SH-SY5Y (cell line): ENCODE measurements at regions not wholly inside any gene's neighbourhood (a gene's known extent, or its start where the extent isn't known, plus 50 kb on each side); places are given as distances from the start of the nearest gene placed in this dataset.
A peak's percentile ranks its signal among the peaks of the same experiment; 100 is the strongest.

Experiments used
- GATA2 ChIP-seq: IDR thresholded peaks from 2 replicates; pipeline ENCODE4 v1.6.1; 2011; ENCODE audit warnings: mild to moderate bottlenecking, low read depth, low read length
- GATA3 ChIP-seq: IDR thresholded peaks from 2 replicates; pipeline ENCODE4 v1.6.1; 2011; ENCODE audit warnings: low read depth, mild to moderate bottlenecking, low read length, moderate library complexity

DNA sequence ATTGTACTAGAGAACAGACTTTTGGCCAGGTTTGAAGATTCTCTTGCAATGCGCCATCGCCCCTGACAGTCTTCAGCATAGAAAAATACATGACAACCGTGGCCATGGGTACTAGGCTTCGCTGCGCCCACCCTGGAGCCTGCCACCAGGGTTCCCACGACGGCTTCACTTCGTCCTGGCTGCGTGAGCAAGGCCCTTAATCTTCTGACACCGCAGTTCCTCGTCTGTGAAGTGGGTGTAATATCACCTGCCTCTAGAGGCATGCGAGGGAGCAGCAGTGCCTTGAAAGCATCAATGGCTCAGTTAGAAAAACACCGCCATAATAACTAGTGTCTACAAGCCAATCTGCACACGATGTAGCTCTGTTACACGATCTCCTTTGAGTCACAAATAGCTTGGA, 175.2 kb upstream of the HS6ST1 start:
- TF ChIP-seq GATA2: no peak
- no peak for TF ChIP-seq GATA3

DNA sequence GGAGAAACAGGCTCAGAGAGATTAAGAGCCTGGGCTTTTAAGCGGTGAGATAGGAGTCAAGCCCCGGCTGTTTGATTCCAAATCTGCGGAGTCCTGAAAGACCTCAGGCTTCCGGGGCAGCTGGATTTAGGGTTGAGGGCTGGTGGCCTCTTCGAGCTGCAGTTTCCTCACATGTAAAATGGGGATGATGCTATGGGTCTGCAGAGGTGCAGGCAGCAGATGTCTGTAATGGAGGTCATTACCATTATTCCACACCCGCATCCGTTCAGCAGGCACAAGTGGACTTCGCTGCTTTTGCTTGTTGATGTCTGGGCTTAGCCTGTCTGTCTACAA, 175.6 kb upstream of the HS6ST1 start:
- TF ChIP-seq GATA2 (no peak), GATA3 (no peak)

DNA sequence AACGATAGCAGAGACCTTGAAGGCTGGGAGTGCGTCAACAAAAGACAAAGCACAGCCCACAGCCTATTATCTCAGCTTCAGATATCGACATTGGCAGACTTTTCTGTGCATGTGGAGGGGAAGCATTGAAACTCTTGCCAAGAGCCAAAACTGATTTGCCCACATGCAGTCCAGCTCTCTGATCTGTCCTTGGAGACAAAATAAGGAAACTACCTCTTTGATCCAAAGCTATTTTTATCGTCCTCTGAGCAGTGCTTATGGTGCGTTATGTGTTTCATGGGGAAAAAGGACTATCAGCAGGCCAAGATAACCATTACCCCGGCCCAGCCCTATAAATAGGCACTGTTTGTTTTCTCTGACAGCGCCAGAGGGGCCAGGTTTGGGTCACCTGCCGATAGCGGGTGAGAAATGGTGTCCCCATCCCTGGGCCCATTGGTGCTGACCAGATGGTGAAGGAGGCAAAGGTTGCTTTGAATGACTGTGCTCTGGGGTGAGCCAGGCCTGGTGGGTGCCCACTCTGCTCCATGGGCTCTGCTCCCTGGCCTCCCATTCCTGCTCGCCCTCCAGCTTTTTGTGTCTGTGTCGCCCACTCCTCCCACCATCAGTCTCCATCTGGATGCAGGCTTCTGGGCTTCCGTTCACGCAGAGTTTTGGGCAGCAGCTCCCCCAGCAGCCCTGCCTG, 176.1 kb upstream of the HS6ST1 start:
- TF ChIP-seq GATA2 (no peak), GATA3 (no peak)

DNA sequence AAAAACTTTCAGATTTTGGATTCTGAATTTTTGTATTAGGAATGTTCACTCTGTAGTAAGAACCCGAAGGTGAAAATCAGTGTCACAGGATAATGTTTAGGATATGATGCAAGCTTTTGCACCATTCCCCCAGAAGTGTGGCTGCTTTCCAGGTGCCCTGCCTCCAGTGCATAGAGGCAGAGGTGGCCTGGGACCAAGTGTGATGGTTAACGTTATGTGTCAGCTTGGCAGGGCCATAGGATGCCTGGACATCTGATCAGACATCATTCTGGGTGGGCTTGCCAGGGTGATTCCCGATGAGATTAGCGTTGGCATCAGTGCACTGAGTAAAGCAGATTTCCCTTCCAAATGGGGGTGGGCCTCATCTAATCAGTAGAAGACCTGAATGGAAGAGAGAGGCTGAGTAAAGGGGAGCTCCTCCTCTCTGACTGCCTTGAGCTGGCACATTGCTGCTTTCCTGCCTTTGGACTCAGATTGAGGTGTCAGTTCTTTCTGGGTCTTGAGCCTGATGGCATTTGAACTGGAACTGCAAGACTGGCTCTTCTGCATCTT, 177.4 kb upstream of the HS6ST1 start:
- TF ChIP-seq GATA2 (peak; percentile 17; the same call in 1 of the 2 replicates), GATA3 (no peak)

DNA sequence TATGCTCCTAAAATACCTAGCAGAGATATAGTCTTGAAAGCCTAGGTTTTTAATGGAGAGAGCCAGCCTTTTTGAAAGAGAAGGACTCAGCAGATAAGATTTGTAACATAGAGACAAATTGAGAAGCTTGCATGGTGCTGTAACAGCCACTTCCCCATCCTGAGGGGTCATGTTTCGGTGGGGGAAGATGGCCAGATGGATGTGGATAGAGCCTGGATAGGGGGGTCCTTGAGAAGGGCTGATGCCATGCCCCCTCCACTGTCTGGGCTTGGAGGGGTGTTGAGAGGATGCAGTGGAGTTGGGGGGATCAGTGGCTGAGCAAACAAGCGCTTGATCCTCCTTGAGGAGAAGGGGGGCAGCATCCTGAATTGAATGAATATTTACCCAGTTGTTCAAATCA, 178.0 kb upstream of the HS6ST1 start:
- no peak for TF ChIP-seq GATA2
- TF ChIP-seq GATA3: no peak

DNA sequence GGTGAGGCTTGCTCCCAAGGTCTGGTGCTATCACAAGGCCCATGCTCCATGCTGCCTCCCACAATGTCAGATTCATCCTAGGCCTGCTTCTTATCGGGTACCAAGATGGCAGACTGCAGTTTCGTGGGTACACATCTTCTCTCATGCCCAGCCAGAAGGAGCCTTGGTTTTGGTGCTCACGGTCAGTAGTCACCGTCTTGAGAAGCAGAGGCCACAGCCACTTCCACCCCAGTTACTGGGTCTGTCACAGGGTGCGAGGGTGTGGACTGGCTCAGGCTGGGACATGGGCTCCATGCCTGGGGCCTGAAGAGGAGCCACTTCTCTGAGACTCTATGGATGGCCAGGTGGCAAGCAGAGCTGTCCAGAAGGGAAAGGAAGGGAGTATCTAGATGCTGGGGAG, 178.8 kb upstream of the HS6ST1 start:
- TF ChIP-seq GATA2 (no peak), GATA3 (no peak)

DNA sequence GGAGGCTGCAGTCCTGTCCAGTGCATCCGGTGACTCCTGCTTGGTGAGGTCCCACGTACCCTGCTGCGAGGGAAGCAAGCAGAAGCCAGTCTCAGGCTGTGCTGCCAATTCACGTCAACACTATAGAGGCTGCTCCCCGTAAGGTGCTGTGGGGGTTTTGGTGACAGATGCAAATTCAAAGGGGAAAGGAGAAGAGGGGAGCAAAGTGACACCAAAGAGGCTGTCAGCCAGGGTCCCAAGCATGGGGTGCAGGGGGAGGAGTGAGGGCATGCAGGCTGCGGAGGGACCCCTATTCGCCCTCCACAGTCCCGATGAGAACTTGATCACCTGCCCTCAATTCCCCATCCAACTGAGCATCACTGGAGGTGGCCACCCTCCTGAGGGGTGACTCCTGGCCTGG, 179.4 kb upstream of the HS6ST1 start:
- TF ChIP-seq GATA2 (no peak), GATA3 (no peak)

DNA sequence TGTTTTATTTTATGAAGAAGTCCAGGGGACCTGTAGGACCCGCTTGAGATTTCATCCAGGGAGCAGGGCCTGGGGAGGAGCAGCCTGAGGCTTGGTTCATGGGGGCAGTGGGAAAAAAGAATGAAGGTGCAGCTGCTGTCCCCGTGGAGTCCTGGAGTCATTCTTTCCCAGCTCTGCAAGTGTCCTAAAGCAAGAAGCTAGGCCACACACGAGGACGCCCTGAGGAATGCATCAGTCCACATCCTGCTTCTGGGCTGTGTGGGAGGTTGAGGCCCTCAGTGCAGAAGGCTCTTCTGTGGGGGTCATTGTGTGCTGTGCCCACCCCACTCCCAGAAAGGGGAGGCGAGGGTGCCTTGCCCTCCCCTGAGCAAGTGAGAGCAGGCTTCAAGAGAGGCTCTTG, 179.9 kb upstream of the HS6ST1 start:
- TF ChIP-seq GATA2: no peak
- TF ChIP-seq GATA3: no peak

DNA sequence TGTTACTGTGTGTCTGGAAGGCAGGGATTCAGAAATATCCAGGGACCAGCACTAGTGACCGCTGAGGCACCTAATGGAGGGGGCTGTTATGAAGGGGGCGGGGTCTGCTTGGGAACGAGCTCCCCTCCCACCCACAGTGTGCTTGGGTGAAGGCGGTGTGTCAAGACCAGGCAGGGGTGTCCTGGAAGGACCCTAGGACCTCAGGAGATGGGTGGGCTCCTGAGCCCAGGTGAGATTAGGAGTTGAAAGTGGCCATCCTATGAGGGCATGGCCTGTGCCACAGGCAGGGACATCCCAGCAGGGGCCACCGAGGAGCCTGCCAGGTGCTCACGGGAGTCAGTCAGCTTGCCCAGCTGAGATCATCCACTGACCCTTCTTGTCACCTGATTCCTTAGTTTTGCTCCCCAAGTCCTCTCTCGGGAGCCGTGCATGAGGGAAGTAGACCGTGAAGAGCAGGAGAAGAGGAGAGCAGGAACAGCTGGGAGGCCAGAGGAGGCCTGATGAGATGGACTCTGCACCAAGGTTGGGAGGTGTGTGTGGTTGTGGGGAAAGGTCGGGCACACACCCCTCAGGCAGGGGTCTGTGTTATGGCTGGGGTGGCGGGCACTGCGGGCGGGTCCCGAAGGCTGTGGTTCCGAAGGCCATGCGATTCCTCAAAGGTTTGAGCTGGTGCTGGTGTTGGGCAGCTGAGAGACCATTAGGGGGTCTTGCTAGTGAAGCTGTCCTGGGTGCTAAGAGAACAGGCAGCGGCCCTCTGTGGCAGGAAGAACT, 180.9 kb upstream of the HS6ST1 start:
- TF ChIP-seq GATA3 (no peak), GATA2 (no peak)

DNA sequence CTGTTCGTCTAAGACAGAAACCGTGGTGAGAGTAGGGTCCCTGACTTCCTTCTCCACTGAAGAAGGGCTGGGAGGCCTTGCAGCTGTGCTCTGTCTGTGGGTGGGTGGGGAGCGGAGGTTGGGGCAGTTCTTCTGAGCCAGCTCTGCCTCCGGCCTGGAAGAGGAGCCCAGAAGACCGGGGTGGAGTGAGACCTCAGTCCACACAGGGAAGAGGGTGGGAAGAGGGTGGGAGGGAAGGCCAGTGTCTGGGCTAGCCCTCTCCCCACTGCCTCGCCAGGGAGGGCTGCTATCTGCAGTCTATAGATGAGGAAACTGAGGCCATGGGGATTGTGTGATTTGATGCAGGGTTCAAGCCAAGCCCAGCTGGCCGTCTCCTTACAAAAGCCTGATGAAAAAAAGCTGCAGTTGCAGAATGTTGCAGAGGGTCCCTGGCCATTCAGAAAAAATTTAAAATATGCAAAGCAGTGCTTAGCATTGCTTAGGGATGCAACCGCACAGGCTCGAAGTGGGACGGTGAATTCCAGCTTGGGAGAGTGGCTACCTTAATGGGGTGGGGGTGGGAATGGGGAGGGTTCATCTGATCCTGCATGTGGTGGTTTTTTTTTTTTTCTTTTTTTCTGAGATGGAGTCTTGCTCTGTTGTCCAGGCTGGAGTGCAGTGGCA, 181.6 kb upstream of the HS6ST1 start:
- no peak for TF ChIP-seq GATA2
- no peak for TF ChIP-seq GATA3

DNA sequence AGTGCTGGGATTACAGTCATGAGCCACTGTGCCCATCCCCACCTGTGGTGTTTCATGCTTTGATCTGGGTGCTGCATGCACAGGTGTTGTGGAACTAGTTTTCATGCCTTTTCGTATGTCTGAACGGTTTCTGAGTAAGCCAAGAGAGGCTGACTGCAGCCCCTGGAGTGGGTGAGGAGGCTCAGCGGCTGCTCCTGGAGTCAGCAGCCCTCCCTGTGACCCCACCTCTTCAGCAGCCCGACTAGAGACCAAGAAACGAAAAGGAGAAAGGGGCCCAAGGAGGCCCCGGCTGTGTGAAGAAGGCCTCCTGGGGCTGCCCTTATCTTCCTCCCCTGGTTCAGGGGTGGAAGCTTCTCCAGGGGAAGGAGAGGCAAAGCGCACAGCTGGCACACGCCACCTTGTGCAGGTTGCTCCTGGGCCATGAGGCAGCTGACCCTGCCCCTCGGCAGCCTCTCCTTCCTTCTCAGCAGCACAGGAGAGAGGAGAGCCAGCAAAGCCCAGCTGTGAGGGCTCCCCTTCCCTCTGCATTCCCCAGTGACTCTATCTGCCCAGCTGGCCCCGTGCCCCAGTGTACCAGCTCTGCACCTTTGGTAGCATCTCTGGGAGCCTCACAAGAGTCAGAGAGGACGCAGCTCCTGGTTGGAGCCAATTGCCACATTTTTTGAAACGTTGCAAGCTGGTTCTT, 182.5 kb upstream of the HS6ST1 start:
- TF ChIP-seq GATA2: no peak
- no peak for TF ChIP-seq GATA3

DNA sequence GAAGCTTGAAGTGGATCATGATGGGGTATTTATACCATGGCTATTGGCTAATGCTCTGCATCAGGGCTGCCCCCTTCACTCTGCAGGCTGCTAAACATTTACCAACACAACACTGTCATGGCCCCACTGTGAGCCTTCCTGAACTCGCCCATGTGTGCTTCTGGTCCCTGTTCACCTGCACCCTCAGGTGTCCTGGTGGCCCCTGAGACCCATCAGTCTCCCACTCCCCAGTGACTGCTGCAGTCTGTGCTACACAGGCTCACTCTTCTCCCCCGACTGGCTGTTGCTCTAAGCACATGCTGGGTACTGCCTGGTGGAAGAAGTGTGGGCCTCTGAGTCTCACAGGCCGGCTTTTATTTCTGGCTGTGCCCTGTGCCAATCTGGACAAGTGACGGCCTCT, 183.0 kb upstream of the HS6ST1 start:
- TF ChIP-seq GATA2: no peak
- no peak for TF ChIP-seq GATA3

DNA sequence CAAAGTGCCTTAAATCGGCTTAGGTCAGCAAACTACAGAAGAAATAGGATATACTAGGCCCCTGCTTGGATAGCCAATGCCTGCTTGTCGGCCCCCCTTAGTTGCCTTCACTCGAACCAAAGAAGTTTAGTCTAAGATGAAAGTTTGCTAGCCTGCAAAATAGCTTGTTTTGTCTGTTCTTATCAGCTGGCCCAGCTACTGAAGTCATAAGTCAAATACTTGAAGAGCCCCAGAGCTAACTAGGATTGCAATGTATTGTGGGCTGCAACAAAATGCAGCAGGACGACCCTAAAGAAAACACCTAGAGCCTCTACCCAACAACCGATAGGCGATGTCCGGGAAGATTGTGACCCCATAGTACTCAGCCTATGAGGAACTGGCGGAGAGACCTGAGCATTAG, 183.5 kb upstream of the HS6ST1 start:
- TF ChIP-seq GATA2 (no peak), GATA3 (no peak)

DNA sequence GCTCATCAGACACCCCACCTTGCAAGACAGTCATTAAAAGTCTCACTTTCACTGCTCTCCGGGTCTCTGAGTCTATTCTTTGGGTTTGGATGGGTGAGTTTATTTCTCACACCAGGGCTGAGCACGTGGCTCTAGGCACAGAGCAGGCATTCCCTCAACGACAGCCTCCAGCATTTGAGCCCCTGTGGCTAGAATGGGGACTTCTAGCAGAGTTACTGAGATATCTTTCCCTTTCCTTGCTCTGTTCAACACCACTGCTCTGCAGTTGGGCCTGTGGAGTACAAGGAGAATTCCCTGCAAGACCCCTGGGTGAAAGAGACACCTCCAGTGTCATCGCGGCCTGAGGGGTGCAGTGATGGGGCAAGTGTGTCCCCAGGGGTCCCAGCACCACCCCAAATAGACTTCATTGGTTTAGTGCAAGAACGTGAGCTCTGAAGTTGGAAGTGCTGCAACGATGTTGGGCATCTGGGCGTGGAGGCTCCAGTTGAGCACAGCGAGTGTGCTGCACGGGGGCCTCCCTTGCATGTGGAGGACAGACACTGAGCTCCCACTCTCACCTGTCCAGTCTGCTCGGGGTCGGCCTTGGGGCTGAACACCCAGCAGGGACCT, 184.1 kb upstream of the HS6ST1 start:
- TF ChIP-seq GATA3: no peak
- no peak for TF ChIP-seq GATA2
